Renal pelvis (tissue), 1 donor: ENCODE measurements at regions not wholly inside any gene's neighbourhood (a gene's known extent, or its start where the extent isn't known, plus 50 kb on each side); places are given as distances from the start of the nearest gene placed in this dataset.
A peak's percentile ranks its signal among the peaks of the same experiment; 100 is the strongest.
"Not testable (repeated sequence)": the region's sequence is repeated elsewhere in the genome, so short reads cannot be mapped to it uniquely, and the experiment has no call there.

ENCODE experiments used
- DNase-seq: peaks from one replicate; pipeline ENCODE4 v3.0.0-alpha.2; 2013

DNA sequence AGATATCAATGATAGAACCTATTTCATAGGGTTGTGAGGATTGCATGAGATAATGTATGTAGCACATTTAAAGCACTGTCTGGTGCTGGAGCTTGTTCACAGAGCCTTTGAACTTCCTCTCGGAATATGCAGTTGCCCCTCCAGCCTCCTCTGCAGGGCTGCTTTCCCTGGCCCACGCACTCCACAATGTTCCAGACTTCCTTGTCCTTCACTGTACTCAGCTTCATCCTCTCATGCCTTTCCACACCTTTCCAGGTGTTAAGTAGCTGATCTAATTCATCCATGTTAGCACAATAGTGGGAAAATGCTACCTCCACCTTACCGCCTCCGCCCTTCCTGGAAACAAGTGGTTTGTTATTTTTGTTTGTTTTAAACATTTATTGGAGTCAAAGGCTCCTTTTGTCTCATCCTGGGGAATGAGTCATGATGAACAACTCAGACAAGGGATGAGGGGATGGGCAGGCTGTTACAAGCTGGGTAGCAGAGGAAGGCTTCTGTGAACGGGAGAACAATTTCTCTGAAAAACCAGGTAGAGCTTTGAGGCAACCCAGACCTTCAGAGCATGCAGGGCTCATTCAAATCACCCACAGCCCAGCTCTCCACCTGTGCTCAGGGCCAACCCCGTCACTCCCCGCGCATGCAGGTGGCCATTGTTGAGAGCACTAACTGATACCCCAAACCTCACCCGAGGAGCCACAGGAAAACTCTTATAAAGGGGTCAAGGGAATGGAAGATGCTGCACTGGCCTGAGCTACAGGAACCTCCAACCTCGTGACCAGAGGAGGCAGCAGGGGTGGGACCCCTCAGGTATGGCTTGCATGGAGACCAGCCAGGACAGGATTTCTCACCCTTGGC is 84.9 kb upstream of the TBL1X start:
- DNase-seq, result no peak

DNA sequence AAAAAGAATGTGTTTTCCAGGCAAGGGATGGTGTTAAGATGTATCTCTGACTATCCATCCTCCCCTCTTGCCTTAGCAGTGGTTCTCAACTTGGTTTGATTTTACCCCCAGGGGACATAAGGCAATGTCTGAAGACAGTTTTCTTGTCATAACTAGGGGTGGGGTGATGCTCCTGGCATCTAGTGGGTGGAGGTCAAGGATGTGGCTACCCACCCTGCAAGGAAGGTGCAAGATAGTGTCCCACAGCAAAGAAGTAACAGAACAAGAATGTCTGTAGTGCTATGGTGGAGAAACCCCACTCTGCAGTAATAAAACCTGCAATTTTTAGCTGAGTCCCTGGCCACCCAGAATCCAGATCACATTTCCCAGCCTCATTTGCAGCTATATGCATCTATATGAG is 81.2 kb upstream of the TBL1X start:
- DNase-seq, result no peak

DNA sequence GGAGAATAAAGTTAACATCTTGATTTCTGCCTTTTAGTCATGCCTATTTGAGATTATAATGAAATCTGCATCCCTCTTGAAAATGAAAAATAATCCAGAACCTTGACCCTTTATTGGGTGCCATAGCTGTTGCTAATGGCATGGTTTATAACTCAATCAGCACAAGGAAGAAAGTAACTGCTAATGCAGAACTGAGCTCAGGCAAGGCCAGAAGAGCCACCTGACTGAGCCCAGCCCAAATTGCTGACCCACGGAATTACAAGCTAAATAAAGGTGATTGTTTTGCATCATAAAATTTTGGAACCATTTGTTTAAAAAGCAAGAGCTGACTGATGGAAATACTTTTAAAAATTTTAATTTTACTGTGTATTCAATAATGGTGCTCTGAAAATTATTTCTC is 76.4 kb upstream of the TBL1X start:
- no peak for DNase-seq

DNA sequence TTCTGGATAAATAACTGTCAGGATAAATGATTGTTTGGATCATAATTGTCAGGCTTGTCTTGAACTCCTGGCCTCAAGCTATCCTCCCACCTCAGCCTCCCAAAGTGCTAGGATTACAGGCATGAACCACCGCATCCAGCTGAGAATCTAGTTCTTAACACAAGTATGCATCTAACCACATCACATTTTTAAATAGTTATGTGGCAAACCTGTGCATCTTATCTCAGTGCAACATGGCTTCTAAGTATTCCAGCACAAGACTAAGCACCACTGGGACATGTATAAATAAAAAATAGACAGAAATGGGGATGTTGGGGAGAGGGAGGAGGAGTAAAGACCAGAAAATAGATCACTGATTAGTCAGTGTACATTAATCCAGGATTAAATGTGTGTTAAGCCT is 74.7 kb upstream of the TBL1X start:
- no peak for DNase-seq

DNA sequence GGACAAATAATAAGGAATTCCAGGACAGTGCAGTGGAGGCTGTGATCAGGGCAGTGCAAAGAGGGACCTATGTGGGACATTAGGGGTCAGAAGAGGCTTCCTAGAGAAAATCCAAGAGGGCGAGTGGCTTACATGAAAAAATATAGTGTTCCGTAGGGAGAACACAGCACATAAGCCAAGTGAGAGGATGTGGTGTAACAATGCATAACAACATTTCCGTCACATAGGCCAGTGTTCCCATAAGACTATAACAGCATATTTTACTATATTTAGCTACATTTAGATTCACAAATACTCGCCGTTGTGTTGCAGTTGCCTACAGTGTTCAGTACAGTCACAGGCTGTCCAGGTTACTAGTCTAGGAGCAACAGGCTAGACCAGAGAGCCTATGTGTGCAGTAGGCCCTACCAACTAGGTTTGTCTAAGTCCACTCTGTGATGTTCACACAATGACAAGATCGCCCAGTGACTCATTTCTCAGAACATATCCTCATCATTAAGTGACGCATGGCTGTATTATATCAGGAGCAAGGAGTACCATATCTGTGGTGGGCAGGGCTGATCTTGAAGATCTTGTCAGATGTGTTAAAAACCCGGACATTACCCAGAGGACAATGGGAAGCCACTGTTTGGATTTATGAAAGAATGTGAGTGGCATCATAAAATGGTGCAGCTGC is 74.0 kb upstream of the TBL1X start:
- no peak for DNase-seq

DNA sequence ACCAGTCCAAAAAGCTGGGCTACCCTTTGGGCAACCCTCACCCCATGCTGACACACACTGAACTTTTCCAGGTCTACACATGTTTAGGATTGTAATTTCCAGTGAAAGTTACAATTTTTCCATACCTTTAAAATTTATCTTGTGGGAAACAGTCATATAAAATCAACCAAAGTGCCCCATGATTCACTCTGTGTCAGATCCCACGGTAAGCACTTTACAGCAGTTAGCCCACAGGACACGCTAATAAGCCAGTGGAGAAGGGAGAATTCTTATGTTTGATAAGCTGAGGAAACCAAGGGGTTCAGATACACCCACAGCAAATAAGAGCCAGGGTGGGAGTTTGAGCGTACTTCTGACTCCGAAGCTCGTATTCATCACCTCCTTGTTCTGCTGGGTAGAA is 72.4 kb upstream of the TBL1X start:
- DNase-seq, result no peak

DNA sequence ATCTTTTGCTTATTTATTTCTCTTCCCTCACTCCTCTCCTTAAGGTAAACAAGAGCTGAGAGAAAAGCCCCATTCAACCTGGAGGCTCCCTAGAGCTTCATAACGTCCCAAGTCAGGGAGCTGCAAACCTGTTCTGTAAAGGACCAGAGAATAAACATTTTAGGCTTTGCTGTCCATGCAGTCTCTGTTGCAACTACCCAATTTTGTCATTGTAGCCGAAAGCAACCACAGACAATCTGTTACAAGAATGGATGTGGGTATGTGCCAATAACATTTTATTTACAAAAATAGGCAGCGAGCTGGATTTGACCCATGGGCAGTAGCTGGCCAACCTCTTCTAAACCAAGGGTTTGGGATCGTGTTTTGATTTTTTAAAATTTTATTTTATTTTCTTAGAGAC is 71.3 kb upstream of the TBL1X start:
- no peak for DNase-seq

DNA sequence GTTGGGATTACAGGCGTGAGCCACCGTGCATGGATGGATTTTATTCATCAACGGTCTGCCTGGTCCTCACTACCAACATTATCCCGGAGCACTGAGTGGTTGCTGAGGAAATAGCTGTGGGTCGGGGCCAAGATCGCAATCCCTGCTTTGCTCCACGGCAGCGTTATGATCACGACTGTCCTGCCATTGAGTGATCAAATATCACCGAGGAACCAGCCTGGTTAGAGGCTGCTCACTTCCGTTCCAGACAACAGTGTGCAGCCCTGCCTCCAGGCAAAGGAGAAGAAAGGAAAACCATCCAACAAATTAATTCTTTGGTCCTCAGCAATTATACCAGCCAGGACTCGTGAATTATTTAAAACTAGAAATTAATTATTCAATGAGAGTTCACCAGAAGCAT is 70.6 kb upstream of the TBL1X start:
- DNase-seq, result no peak

DNA sequence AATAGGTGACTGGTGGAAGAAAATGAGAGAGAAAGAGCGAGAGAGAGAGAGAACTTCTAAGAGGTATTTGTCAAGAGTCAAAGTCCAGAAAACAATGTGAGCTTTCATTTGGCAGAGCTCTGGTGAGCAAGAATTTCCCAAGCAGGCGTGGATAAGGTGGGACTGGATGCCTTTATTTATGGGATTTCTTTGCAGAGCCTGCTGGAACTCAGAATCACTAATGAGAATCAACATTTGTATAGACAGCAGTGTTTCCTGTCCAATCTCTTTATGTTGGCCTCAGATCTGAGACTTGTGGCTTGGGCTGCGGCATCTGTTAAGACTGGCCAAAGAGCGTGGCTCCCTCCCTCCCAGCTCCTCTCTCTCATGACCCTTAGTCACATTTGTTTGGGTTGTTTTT is 67.9 kb upstream of the TBL1X start:
- DNase-seq, result peak; percentile 26

DNA sequence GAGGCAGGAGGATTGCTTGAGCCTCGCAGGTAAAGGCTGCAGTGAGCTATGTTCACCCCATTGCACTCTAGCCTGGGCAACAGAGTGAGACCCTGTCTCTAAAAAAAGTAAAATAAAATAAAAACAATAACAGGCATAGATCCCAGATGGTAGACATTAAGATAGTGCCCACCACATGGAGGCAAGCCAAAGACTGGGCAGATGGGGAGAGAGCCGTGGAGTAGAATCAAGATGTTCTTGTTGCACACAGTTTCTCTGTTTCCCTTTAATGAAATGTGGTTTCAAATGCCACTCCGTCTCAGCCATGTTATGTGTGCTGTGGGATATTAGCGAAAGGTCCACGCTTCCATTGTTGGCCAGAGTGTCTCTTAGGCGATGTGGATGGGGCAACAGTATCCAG is 63.8 kb upstream of the TBL1X start:
- no peak for DNase-seq

DNA sequence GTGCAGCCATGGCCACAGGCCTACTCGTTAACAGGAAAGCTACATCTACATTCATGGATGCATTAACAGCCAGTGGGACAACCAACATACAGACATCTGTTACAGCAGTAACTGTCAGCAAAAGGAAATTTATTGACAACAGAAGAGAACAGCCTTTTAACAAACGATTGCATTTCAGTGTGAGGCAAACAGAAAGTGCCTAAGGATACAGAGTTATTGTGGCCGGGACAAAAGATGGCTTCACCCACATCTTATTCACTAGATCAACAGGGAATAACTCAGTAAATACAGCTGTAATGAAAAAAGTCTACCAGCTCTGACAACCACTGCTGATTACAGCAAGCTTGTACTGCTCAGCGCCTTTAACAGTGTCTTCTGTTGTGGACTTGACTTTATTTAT is 61.5 kb upstream of the TBL1X start:
- DNase-seq, result no peak

DNA sequence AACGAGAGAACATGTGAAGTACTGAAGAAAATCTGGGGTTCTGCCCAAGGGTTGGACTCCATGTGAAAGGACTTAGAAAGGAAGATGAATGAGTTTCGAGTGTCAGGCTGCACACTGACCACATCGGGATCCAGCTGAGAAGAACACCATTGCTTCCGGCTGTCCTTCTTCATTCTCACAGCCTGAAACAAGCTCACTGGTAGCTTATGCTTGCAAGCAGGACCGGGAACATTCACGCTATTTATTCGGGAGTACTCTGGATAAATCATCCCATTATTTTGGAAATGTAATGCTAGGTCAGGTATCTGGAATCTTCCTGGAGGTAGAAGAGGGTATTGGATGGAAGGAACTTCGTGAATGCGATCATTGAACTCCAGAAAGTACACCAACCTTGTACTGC is 59.2 kb upstream of the TBL1X start:
- DNase-seq, result not testable (repeated sequence)

DNA sequence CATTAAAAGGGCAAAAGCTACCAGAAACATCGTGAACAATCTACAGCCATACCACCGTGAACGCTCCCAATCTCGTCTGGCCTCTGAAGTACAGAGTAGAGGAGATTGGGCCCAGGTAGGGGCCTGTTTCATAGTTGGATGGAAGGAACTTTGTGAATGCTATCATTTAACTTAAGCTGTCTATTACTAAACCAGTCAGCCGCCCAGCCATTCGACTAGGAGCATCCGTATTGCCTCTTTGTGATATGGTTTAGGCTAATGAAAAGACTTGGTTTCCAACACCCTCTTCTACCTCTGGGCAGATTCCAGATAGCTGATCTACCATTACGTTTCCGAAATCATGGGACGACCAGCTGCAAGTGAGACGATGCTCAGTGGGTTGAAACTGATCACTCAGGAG is 54.0 kb upstream of the TBL1X start:
- DNase-seq, result not testable (repeated sequence)

DNA sequence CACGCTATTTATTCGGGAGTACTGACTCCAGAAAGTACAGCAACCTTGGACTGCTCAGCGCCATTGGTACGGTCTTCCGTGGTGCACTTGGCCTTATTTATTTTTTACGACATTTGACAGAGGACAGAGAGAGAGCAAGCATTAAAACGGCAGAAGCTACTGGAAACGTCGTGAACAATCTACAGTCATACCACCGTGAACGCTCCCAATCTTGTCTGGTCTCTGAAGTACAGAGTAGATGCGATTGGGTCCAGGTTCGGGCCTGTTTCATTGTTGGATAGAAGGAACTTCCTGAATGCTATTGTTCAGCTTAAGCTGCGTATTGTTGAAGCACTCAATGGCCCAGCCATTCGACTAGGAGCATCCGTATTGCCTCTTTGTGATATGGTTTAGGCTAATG is 53.2 kb upstream of the TBL1X start:
- not testable (repeated sequence) for DNase-seq

DNA sequence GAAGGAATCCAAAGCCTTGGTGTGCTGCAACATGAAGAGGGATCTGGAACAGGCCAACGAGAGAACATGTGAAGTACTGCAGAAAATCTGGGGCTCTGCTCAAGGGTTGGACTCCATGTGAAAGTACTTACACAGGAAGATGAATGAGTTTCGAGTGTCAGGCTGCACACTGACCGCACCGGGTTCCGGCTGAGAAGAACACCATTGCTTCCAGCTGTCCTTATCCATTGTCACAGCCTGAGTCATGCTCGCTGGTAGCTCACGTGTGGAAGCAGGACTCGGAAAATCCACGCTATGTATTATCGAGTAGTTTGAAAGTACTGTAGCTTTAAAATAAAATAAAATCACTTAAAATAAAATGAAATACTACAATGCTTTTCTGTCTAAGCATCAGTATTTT is 50.4 kb upstream of the TBL1X start:
- no peak for DNase-seq
